ENCODE measurements at regions not wholly inside any gene's neighbourhood (a gene's known extent, or its start where the extent isn't known, plus 50 kb on each side); places are given as distances from the start of the nearest gene placed in this dataset.

DNA sequence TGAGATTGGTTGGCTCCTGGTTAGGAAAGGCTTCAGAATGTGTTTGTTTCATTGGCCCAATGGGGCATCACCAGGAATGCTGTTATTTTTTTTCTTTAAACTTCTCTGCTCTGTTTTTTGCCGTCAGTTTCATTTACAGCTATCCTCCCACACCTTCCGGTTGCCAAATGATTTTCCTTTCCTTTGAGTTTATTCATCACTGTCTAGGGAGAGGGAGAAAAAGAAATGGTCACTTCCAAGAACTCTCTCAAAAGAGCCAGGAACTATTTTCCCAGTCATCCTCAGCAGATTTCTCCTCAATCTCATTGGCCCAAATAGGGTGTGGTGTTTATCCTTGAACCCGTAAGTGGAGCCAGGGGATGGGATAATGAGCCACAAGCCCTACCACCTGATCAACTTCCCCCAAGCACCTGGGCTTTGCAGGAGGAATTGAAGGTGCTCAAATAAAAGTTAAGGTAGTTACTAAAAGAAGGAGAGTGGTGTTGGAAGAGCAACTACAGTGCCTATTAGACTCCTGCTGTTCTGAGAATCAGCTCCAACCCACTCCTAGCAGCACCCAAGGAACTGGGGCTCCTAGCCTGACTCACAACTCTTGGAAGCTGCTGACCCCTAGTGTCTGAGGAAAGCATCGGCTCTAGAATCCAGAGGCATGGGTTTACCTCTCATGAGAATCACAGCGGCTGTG, 183.8 kb upstream of the IL12A start:
- DNase-seq, result peak; percentile 43

DNA sequence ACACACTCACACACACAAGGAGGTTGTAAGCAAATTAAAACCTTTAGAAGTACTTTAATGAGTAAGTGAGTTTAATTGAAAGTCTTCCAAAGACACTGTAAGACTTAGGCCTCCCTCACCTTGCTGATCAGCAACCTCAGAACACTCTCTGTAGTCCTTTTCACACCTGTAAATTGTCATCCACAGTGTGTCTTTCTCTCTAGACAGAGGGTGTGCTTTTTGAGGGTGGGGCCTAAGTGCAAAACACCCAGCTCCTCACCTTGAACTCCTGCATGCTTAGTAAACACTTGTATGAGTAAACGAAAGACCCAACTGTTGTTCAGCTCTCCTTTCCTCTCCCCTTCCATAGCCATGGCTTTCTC, 183.2 kb upstream of the IL12A start:
- DNase-seq, result no peak

DNA sequence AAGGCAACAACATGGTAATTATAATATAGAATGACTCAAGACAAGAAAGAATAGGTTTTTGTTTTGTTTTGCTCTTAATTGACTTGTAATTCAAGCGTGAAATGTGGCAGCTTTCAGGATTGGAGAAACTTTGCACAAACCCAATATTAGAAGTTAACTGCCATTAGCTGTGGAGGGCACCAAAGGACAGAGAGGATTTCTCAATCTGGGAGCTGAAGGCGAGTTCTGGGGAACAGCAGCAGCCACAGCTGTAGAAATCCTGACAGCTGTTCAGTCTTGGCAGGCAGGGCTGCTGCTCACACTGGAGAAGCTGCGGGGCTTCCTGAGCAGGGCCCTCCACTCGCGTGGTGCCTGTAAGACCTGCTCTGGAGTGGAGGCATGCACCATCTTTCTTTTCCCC, 182.2 kb upstream of the IL12A start:
- DNase-seq, result no peak

DNA sequence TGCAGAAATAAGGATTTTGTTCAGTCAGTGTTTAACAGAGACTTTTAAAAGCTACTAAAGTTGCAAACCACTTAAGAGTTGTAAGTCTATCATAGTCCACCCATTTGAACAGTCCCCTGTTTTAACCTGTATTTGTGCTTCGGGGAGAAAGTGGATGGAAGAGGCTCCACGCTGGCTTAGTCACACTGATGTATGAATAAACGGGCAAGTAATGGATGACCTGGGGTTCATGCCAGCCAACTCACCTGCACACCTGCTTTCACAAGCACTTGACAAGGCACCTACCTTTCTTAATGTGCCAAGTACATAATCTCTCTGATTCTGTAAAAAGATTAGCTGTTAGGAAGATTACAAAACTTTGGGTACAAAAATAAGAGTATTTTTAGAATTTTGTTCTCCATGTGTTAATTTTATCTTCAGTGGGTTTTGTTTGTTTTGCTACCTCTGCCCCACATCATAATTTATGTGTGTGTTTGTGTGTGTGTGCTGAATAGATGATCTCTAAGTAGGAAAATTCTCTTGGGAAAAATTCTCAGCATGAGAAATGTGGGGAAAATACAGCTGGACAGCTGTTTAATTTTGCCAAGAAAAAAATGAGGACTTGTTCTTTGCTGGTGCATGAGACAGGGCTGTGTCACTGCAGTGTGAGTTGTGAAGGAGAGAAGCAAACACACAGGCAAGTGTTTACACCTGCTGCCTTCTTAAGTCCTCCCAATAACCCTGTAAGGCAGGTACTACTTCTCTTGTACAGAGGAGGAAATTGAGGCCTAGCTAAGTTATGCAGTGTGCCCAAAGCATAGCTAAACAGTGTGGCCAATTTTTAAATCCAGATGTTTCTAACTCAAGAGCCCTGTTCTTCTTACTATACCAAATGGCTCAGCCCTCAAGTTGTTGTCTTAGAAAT, 181.2 kb upstream of the IL12A start:
- no peak for DNase-seq

DNA sequence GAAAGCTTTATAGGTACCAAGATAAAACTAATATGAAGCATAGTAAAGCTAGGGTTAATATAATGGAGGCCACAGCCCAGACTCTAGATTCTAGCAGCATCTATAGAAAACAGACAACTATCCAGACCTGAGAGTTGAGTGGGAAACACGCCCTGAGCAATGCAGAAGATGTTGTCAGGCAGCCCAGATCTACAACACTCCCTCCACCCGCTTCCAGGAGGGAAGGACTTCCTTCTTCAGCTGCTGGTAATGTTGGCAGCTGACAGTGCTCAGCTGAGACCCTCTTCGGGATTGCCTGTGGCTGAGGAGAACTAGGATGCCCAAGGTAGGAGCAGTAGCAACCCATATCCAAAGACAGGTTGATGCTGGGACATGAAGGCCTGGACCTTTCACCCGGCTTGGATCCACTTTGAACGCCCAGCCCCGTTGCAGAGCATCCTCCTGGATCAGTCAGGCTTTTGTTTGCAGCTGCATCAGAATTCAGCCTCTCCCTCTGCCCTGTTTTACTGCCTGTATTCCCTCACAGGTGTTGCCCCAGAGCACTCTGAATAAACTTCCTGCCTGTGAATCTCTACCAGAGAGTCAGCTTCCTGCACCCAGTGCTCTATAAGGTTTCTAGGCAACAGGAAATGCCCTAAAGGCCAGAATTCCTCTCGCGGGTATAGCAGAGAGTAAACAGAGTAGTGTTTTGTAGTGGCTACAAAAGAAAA, 174.7 kb upstream of the IL12A start:
- DNase-seq, result peak; percentile 49

DNA sequence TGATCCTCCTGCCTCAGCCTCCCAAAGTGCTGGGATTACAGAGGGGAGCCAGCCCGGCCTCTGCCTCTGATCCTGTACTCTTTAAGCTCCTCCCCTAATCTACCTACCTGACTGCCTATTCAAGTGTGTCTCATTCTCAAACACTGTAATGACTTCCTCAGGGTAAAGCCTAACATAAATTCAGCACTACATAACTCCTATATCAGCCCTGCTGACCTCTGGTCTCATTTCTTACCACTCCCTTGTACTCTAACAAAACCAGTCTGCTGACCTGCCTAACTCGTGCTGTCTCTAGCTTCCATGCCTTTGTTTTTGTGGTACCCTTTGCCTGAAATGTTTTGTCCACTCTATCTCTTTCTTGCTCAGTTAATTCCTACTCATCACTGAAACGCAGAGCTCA, 172.1 kb upstream of the IL12A start:
- DNase-seq, result no peak

DNA sequence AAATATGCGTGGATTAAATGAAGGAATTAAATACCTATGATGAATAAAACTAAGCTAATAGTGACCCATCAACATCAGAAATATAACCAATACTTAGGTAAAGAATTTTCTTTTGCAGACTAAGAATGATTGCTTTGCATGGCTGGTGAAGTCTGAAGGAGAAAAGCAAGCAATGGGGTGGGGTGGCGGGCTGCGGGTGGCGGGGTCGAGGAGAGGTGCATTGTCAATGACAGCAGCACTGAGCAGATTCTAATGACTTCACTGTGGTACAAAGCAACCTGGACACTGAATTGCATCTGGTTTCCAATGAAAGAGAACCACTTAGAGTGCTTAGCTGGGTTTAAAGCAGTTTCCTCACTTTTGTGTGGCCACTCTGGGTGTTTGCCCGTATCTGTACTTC, 171.5 kb upstream of the IL12A start:
- DNase-seq, result no peak

DNA sequence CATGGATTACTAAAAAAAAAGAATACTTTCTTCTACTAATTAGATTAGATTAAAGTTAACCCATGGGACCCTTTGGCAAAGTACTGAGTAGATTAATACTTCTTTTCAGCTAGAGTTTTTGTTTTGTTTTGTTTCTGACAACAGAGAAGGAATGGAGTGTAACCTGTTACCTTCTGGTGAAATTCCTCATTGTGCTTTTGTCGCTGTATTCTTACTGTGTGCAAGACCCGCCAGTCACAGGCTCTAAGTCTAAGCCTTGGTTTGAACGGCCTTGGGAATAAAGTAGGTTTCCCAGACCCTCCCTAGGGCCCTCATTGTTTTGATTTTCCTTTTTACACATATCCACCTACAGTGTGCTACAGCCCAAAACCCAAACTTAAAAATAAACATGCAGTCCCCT, 171.1 kb upstream of the IL12A start:
- DNase-seq, result no peak

DNA sequence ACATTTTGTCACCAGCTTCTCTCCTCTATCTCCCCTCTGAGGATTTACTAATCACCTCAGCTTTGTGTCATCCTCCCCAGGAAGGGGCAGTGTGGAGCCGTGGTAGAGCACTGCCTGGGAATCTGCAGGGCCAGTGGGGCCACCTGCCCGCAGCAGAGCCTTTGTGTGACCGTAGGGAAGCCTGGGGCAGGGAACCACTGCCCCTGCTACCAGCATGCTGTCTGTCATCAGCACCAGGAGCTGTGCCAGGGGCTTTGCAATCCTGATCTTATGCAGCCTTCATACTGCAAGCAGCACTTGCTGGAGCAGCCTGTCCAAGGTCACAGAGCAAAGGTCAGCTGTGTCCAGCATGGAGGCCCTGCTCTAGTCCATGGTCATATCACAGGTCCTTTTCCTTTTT, 170.2 kb upstream of the IL12A start:
- DNase-seq, result no peak

DNA sequence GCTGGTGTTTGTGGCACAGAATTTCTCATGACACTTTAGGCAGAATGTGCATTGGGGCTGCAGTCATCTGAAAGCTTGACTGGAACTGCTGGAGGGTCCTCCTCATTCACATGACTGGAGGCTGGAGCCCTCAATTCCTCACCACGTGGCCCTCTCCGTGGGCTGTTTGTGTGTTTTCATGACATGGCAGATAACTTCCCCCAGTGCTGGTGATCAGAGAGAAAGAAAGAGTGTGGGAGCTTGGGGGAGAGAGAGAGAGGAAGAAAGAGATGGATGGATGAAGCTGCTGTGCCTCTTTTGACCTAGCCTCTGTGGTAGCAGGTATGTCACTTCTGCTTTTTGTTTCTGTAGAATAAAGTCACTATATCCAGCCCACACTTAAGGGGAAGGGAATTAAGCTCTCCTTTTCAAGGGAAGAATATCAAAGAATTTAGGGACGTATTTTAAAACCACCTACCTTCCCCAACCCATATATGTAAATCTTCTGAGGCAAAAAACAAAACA, 169.6 kb upstream of the IL12A start:
- no peak for DNase-seq

DNA sequence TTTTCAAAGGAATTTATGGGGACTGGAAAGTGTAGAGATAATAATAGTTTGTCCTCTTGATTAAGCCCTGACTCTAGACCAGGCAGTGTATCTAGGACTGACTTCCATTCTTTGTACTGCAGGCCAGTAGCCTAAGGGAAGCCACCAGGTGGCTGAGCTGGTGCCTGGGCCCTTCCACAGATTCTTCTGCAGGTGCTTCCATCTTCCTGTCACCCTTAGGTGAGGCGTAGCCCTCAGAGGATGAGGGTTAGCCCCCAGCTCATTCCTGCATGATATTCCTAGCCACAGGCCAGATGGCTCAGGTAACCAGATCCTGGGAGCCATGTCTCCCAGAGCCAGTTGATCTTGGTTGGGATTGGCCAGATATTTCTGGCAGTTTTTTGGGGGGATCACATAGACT, 169.0 kb upstream of the IL12A start:
- no peak for DNase-seq

DNA sequence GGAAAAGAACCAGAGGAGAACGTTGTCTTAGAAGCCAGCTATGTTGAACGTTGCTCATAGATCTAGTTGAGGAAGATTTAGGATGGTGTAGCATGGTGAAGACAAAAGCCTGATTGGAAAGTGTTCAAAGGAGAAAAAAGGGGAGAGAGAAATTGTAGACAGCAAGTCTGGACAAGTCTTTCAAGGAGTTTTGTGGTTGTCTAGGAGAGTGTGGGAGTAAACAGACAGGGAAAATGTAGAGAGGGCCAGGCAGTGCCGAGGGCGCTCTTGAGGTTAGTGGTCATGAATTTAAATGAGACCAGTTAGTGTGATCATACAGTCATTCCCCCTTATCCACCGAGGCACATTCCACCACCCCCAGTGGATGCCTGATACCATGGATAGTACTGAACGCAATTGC, 167.5 kb upstream of the IL12A start:
- DNase-seq, result no peak

DNA sequence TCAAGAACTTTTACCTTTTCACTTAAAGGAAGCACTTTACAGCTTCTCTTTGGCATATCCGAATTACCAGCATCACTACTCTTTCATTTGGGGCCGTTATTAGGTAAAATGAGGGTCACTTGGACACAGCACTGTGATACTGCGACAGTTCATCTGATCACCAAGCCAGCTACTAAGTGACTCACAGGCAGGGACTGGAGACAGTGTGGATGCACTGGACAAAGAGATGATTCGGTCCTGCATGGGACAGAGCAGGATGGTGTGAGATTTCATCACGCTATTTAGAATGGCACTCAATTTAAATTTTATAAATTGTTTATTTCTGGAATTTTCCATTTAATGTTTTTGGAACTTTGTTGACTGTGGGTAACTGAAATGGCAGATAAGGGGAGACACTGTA, 166.9 kb upstream of the IL12A start:
- DNase-seq, result no peak

DNA sequence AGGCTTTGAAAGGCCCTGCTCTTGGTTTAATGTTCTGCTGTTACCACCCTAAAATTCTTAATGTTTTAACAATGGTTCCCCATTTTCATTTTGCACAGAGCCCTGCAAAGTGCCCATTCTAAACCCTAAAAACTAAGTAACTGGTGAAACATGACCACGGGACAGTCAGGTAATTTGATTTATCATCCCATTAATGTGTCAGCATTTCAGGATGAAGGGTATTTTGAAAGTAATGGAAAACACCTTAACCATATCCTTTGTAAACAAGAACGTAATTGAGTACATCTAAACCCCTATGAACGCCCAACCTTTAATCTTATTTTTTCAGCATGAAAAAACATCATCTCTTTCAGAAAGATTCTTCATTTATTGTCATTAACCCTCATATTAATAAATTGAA, 164.9 kb upstream of the IL12A start:
- DNase-seq, result no peak

DNA sequence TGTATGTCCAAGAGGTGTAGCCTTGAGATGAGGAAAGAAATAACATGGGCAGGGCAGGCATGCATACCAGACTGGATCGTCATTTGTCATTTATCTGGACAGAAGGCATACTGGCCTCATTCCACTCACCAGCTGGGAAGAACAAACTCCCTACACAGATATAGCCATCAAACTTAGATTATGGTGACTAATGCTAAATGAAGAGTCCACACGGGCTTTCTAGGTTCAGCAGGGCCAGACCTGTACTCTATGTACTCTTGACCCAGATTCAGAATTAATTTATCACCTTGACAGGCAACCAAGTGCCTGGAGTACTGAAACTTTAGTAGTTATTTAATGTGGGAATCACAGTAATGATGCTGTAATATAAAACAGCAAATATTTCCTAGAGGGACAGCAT, 164.3 kb upstream of the IL12A start:
- DNase-seq, result no peak

DNA sequence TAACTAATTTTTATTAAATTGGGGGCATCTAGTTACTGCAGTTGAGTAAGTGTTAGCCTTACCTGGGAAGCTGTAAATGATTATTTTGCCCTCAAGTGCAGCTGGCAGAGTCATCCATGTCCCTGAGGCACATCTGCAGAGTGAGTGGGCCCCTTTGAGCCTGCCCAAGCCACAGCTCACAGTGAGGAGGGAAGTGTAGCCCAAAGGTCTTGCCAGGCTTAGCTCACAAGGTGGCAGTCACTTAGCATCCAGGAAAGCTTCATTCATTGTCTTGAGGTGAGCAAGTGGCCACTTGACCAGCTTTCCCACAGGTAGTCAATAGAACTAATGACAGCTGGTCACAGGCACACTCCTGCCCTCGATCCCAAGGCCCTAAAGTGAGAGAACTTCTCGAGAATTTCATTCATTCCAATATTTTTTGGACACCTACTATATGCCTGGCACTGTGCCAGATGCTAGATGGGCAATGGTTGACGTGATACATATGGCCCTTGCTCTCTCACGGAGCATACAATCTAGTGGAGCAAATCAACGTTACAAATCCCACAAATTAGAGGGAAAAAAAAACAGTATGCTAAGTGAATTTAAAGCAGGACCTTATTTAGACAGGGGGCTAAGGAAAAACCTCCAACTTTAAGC, 163.3 kb upstream of the IL12A start:
- no peak for DNase-seq

DNA sequence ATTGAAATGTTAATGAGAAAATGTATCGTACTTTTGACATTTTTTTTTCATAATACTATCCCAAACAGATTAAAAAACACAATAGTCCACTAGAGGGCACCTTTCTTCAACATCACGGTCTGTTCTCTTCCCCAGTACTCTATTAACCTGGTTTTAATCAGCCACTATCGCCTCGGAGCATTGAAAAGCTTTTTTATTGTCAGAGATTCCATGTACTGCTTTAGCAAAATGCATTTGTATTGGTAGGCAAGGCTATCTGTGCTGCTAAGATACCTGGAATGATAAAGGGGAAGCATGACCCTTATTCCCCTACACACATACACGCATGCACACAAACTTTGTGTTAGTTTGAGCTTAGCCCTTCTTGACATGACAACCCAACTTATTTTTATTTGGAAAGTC, 160.1 kb upstream of the IL12A start:
- DNase-seq, result peak; percentile 3

DNA sequence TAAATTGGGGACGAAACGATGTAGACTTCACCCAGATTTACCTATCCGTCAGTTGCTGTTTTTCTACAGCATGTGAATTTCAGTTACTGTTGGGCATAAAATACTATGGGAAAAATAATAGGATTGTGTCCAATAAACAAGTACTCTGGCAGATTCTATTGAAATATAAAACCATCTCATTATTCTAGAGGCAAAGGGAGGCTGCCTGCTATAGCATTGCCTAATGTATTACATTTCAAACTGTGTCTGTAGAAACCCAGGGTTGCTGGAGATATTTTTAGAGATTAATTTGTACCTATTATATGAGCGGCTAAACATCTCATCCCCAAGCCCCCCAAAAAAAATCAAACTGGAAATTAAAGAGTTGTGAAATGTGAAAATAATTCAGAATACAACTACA, 159.6 kb upstream of the IL12A start:
- no peak for DNase-seq

DNA sequence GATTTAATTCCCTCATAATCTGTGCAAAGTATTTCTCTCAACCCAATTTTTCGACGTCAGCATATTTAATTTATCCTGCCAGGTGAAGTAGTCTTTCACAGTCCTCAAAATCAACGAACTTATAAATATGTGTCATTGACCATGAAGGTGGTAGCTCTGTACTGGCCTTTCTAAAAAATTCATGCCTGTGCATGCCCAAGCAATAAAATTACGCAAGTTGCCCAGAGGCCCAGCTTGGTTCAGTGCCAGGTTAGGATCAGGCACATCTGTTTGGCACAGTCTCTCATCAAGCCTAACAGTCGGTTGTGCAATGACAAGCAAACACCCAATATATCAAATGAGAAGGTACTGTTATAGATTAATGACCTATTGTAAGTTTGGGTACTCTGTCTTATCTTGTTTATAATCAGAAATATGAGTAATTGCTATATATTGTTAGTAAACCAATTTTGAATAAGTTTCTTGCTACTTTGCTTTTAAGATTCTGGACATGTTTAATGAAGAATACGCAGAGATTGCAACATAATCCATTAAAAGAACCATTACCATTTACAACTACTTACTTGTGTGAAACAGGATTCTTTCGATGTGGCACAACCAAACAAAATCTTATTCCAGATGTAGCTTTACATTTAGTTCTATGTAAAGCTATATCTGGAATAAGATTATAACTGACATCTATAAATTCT, 159.0 kb upstream of the IL12A start:
- peak; percentile 12 for DNase-seq

DNA sequence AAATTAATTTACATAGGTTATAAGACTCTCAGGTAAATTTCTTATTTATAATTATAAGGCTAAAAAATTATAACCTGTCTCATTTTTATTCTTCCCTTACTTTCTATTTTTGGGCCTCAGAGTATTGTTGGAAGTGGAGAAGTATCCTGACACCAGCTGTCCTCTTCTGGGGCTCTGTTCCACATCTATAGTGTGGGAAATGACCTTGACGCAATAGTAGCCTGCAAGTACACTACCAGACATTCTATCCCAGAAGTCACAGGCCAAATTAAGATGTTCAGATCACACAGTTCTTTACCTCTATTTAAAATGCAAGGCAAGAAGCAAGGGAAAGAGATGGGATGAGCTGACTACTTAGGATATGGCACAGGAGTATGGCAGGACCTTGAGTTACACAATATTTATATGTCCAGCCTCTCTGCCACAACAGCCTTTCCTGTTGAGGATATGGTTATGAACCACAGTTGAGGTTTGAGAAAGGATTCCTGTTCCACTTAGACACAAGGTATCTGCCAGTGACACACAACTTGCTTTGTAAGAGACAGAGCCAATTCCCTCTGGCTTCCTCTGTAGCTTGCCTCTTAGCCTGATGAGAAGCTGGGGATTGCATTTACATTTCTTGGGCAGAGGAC, 158.0 kb upstream of the IL12A start:
- no peak for DNase-seq

DNA sequence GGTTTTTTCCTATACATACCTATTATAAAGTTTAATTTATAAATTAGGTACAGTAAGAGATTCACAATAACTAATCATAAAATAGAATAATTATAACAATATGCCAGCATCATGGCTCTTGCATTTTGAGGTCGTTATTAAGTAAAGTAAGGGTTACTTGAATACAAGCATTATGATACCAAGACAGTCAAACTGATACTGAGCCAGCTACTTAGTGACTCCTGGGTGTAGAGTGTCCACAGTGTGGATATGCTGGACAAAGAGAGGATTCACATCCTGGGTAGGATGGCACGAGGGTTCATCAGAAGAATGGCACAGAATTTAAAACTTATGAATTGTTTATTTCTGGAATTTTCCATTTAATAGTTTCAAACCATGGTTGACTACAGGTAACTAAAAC, 157.2 kb upstream of the IL12A start:
- DNase-seq, result no peak

DNA sequence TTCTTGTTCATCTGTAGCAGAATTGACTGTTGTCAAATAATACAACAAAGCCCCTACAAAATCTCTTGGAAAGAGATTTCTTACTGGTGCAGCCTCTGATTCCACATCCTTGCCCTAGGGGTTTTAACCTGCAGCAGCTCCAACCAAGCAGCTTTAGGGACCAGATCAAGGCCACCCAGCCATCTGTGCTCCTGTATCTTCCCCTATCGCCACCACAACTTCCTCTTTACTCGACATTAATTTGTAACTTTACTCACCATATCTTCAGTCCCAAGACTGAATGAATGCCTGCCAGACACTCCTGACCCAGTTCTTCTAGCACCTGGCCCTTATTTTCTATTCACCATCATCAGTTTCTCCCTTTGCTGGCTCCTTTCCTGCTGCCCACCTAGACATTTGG, 156.6 kb upstream of the IL12A start:
- no peak for DNase-seq
